ENCODE measurements at regions not wholly inside any gene's neighbourhood (a gene's known extent, or its start where the extent isn't known, plus 50 kb on each side); places are given as distances from the start of the nearest gene placed in this dataset.

DNA sequence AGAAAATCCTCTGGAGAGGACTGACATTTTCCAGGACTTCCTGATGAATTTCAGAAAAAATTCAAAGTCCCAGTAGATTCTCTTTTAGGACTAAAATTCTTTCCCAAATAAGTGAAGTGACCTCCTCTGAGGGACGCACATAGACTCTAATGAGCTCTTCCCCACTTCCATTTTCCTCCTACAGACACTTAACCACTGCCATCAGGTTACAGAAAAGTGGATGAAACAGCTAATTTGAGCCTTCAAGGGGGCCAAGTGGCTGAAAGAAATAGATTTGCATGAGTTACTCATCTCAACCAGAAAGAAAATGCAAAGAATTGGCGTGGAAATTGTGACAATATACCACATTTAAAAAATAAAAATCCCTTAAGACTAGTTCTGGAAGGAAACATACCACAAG lies 185.3 kb upstream of the EDNRB start:
- no peak for TF ChIP-seq NANOG (IDR thresholded peaks at IDR 0.05; ENCODE audit: borderline replicate concordance)
- TF ChIP-seq, protein P1, sequence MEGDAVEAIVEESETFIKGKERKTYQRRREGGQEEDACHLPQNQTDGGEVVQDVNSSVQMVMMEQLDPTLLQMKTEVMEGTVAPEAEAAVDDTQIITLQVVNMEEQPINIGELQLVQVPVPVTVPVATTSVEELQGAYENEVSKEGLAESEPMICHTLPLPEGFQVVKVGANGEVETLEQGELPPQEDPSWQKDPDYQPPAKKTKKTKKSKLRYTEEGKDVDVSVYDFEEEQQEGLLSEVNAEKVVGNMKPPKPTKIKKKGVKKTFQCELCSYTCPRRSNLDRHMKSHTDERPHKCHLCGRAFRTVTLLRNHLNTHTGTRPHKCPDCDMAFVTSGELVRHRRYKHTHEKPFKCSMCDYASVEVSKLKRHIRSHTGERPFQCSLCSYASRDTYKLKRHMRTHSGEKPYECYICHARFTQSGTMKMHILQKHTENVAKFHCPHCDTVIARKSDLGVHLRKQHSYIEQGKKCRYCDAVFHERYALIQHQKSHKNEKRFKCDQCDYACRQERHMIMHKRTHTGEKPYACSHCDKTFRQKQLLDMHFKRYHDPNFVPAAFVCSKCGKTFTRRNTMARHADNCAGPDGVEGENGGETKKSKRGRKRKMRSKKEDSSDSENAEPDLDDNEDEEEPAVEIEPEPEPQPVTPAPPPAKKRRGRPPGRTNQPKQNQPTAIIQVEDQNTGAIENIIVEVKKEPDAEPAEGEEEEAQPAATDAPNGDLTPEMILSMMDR (conservative IDR thresholded peaks at IDR 0.05; ENCODE audit: low read depth in 2 of 2): no peak

Data from GM23338 (cell line).